ENCODE measurements at regions not wholly inside any gene's neighbourhood (a gene's known extent, or its start where the extent isn't known, plus 50 kb on each side); places are given as distances from the start of the nearest gene placed in this dataset.

DNA sequence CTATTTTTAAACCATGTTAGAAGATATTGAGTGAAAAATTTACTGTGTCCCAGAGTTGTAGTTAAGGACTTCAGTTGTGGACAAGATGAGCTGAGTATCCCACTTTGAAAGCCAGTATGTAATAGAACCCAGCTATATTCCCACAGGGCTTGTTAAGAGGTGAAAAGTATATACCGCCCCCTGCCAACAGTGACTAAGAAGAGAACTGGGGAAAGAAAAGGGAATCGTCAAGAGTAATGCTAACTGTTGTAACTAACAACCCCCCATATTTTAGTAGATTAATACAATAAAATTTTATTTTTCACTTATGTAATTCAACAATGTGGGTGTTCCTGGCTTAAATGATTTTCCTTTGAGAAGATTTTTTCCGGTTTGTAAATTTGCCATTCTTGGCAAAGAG lies 250.4 kb upstream of the GIMD1 start:
- H3K36me3 ChIP-seq, result no peaks in the 10 kb centered on the region
- no peaks in the 10 kb centered on the region; the same call in 1 of the 2 replicates for H3K9me3 ChIP-seq (replicated peaks)
- H3K4me3 ChIP-seq, result no peak overlapping the region
- no peak overlapping the region for H3K27ac ChIP-seq
- H3K4me1 ChIP-seq (replicated peaks), result peaks cover 24% of the 10 kb centered on the region
- no peak for DNase-seq (ENCODE audit: low read depth in 1 of 2, low spot score in 2 of 2)
- H3K27me3 ChIP-seq (replicated peaks), result no peaks in the 10 kb centered on the region

DNA sequence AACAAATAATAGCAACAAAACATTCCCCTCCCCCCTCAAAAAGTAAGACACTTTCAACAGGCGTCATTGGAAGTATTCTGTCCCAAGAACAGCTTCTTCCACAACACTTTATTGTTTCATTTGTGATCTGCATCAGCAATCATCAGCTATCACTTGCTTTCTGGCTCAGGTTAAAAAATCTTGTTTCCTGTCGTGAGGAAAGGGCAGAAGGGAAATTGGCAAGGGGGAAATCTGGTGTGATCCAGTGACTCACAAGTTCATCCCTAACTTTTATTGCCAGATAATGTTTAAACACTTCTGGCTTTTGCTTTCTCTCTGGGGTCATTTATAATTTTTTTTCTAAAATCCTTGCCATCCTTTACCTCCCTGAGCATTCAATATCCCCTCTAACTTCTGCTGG lies 247.4 kb upstream of the GIMD1 start:
- Histone ChIP-seq H3K4me3 (no peak overlapping the region), H3K4me1 (replicated peaks) (peaks cover 26% of the 10 kb centered on the region), H3K9me3 (replicated peaks) (no peaks in the 10 kb centered on the region; the same call in 1 of the 2 replicates), H3K36me3 (no peaks in the 10 kb centered on the region), H3K27me3 (replicated peaks) (no peaks in the 10 kb centered on the region), H3K27ac (peak overlapping the region; percentile 56)
- peak in 1 of 2 experiments; percentile 14 for DNase-seq (ENCODE audit: low read depth in 1 of 2, low spot score in 2 of 2)

DNA sequence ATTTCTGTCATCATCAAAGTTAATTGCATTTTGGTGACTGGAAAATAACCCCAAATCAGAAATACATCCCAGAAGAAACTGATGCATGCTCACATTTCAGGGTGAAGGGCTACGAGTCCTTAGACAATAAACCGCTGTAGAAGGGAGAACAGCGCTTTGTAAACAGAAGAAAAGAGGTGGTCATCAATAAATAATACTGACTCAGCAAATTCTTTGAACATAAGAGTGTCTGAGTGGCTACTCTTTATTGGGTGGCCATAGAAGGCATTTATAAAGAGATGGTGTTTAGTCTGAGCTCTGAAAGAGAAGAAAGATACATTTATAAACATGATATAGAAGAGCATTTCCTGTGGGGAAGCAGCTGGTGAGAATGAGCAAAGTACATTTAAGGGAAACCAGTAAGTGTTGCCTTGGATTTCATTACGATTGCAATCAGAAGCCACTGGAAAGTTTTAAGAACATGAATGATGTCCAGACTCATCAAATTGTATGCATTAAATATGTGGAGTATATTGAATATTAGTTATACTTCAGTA lies 246.9 kb upstream of the GIMD1 start:
- DNase-seq (ENCODE audit: low read depth in 1 of 2, low spot score in 2 of 2), result peak in 1 of 2 experiments; percentile 24
- Histone ChIP-seq H3K4me1 (replicated peaks) (peaks cover 26% of the 10 kb centered on the region), H3K36me3 (no peaks in the 10 kb centered on the region), H3K9me3 (replicated peaks) (no peaks in the 10 kb centered on the region; the same call in 1 of the 2 replicates), H3K27ac (peak overlapping the region; percentile 56), H3K4me3 (no peak overlapping the region), H3K27me3 (replicated peaks) (no peaks in the 10 kb centered on the region)

- Histone ChIP-seq H3K27ac (peak overlapping the region; percentile 56), H3K36me3 (no peaks in the 10 kb centered on the region), H3K27me3 (replicated peaks) (no peaks in the 10 kb centered on the region), H3K4me1 (replicated peaks) (peaks cover 26% of the 10 kb centered on the region), H3K9me3 (replicated peaks) (no peaks in the 10 kb centered on the region; the same call in 1 of the 2 replicates), H3K4me3 (no peak overlapping the region)
- DNase-seq (ENCODE audit: low read depth in 1 of 2, low spot score in 2 of 2), result peak in 1 of 2 experiments; percentile 31
These were observed 245.9 kb upstream of the GIMD1 start for GRCh38 chr4:106614441-106614840.

GRCh38 chr4:106609917-106610316 lies 241.3 kb upstream of the GIMD1 start:
- DNase-seq (ENCODE audit: low read depth in 1 of 2, low spot score in 2 of 2), result no peak
- H3K27ac ChIP-seq, result no peak overlapping the region
- no peaks in the 10 kb centered on the region for H3K27me3 ChIP-seq (replicated peaks)
- H3K36me3 ChIP-seq, result no peaks in the 10 kb centered on the region
- H3K4me3 ChIP-seq, result no peak overlapping the region
- no peaks in the 10 kb centered on the region for H3K9me3 ChIP-seq (replicated peaks)
- peaks cover 13% of the 10 kb centered on the region for H3K4me1 ChIP-seq (replicated peaks)

DNA sequence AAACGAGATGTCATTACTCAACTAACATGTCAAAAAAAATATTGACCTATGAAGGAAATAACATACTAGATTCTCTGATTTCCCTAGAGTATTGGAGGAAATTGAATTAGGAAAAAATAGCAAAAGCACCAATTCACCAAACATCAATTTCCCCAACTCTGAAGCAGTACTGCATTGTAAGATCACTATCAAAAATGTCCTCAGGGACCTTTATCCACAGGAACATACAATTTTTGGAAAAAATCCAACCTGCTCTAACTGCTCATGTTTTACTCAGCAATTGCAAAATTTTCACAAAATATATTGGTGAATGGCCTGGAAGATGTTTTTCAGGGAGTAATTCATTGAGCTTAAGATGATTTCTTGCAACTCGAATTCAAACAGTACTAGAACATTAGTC lies 239.0 kb upstream of the GIMD1 start:
- H3K9me3 ChIP-seq (replicated peaks), result no peaks in the 10 kb centered on the region
- no peaks in the 10 kb centered on the region for H3K36me3 ChIP-seq
- DNase-seq (ENCODE audit: low read depth in 1 of 2, low spot score in 2 of 2), result no peak
- H3K27ac ChIP-seq, result no peak overlapping the region
- no peaks in the 10 kb centered on the region for H3K4me1 ChIP-seq (replicated peaks)
- no peak overlapping the region for H3K4me3 ChIP-seq
- H3K27me3 ChIP-seq (replicated peaks), result no peaks in the 10 kb centered on the region

- no peak for DNase-seq (ENCODE audit: low read depth in 1 of 2, low spot score in 2 of 2)
- no peaks in the 10 kb centered on the region for H3K4me1 ChIP-seq (replicated peaks)
- no peaks in the 10 kb centered on the region for H3K36me3 ChIP-seq
- no peaks in the 10 kb centered on the region for H3K9me3 ChIP-seq (replicated peaks)
- H3K27me3 ChIP-seq (replicated peaks), result no peaks in the 10 kb centered on the region
- no peak overlapping the region for H3K27ac ChIP-seq
- H3K4me3 ChIP-seq, result no peak overlapping the region
These were observed 235.9 kb upstream of the GIMD1 start for GRCh38 chr4:106604319-106605051.

DNA sequence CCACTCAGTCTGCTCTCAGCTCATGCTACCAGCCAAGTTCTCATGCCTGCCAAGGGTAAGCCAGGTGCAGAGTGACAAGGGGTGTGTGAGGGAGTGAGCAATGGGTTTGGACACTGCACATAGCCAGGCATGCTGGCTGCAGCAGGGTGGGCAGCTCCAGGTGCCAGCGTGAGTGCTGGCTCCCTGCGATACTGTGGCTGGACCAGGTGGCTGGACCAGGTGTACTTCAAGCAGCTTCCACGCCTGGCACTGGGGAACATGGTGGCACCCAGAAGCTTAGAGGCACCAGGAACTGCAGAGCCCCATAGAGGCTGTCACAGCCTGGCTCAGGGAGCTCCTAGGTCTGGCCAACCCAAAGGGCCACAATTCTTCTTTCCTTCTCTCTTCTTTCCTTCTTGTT lies 234.9 kb upstream of the GIMD1 start:
- H3K36me3 ChIP-seq, result no peaks in the 10 kb centered on the region
- H3K9me3 ChIP-seq (replicated peaks), result no peaks in the 10 kb centered on the region
- no peak overlapping the region for H3K27ac ChIP-seq
- DNase-seq (ENCODE audit: low read depth in 1 of 2, low spot score in 2 of 2), result no peak
- no peaks in the 10 kb centered on the region for H3K27me3 ChIP-seq (replicated peaks)
- no peak overlapping the region for H3K4me3 ChIP-seq
- H3K4me1 ChIP-seq (replicated peaks), result no peaks in the 10 kb centered on the region

GRCh38 chr4:106602711-106603110 lies 234.1 kb upstream of the GIMD1 start:
- no peak for DNase-seq (ENCODE audit: low read depth in 1 of 2, low spot score in 2 of 2)
- no peaks in the 10 kb centered on the region for H3K9me3 ChIP-seq (replicated peaks)
- no peak overlapping the region for H3K27ac ChIP-seq
- no peaks in the 10 kb centered on the region for H3K36me3 ChIP-seq
- no peaks in the 10 kb centered on the region for H3K27me3 ChIP-seq (replicated peaks)
- H3K4me3 ChIP-seq, result no peak overlapping the region
- no peaks in the 10 kb centered on the region for H3K4me1 ChIP-seq (replicated peaks)

DNA sequence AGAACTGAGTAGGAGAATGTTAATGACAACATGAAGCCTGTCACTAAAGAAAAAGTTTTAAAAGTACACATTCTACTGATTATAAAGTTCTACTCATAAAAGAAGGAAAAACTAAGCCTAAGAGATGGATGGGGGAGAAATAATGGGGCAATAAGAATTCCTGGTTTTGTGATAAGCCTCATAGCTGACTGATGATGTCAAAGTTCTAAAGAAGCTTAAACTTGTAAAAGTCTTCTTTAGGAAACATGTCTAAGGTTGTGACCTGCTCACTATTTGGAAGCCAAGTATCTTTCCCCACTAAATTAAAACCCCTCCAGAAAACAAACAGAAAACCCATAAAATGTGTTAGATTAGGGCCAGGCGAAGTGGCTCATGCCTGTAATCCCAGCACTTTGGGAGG lies 232.9 kb upstream of the GIMD1 start:
- no peak for DNase-seq (ENCODE audit: low read depth in 1 of 2, low spot score in 2 of 2)

GRCh38 chr4:106595906-106596305 lies 227.3 kb upstream of the GIMD1 start:
- Histone ChIP-seq H3K27ac (no peak overlapping the region), H3K4me3 (no peak overlapping the region), H3K9me3 (replicated peaks) (no peaks in the 10 kb centered on the region), H3K4me1 (replicated peaks) (no peaks in the 10 kb centered on the region), H3K36me3 (no peaks in the 10 kb centered on the region), H3K27me3 (replicated peaks) (no peaks in the 10 kb centered on the region)
- no peak for DNase-seq (ENCODE audit: low read depth in 1 of 2, low spot score in 2 of 2)

More for the DNA sequence above, 232.9 kb upstream of the GIMD1 start:
- no peaks in the 10 kb centered on the region for H3K27me3 ChIP-seq (replicated peaks)
- no peaks in the 10 kb centered on the region for H3K9me3 ChIP-seq (replicated peaks)
- no peak overlapping the region for H3K27ac ChIP-seq
- H3K4me1 ChIP-seq (replicated peaks), result no peaks in the 10 kb centered on the region
- H3K36me3 ChIP-seq, result no peaks in the 10 kb centered on the region
- no peak overlapping the region for H3K4me3 ChIP-seq

DNA sequence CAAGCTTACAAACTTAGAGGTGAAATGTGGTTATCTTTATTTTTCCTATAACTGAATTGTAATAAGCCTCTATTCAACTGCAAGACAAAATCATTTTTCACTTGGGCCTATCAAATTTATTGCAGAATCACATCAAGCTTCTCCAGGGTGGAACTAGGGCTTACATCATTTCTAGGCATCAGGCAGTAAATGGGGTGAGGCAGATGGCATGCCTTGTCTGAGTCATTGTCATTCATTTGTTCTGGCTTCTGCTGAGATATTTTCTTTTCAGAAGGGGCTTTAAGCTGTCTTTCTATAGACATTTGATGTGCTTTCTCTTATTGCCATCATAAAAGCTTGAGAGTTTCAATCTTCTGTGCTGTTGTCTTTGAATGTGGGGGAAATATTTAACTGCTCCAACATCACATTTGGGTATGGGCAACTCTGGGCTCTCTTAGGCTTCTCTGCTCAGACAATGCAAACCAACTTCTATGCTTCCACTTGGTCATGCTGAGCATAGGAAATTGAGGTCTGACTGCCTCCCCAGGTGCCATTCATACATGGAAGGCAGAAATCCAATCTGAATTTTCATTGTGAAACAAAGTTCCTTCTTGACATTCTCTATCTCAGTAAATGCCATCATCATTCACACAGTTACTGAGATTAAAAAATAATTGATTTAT lies 225.8 kb upstream of the GIMD1 start:
- Histone ChIP-seq H3K9me3 (replicated peaks) (no peaks in the 10 kb centered on the region), H3K27me3 (replicated peaks) (no peaks in the 10 kb centered on the region), H3K4me3 (no peak overlapping the region), H3K27ac (no peak overlapping the region), H3K36me3 (no peaks in the 10 kb centered on the region), H3K4me1 (replicated peaks) (no peaks in the 10 kb centered on the region)
- no peak for DNase-seq (ENCODE audit: low read depth in 1 of 2, low spot score in 2 of 2)

GRCh38 chr4:106588891-106589290 lies 220.3 kb upstream of the GIMD1 start:
- Histone ChIP-seq H3K27ac (no peak overlapping the region), H3K36me3 (no peaks in the 10 kb centered on the region), H3K4me3 (no peak overlapping the region), H3K27me3 (replicated peaks) (no peaks in the 10 kb centered on the region), H3K4me1 (replicated peaks) (peaks cover 29% of the 10 kb centered on the region), H3K9me3 (replicated peaks) (no peaks in the 10 kb centered on the region)
- no peak for DNase-seq (ENCODE audit: low read depth in 1 of 2, low spot score in 2 of 2)

GRCh38 chr4:106587558-106587957 lies 219.0 kb upstream of the GIMD1 start:
- peak overlapping the region; percentile 69 for H3K27ac ChIP-seq
- H3K4me3 ChIP-seq, result no peak overlapping the region
- no peaks in the 10 kb centered on the region for H3K36me3 ChIP-seq
- peak; percentile 47 to 81 for DNase-seq (ENCODE audit: low read depth in 1 of 2, low spot score in 2 of 2)
- no peaks in the 10 kb centered on the region for H3K27me3 ChIP-seq (replicated peaks)
- H3K9me3 ChIP-seq (replicated peaks), result no peaks in the 10 kb centered on the region
- H3K4me1 ChIP-seq (replicated peaks), result peaks cover 41% of the 10 kb centered on the region
